AG09319 (cell line): ENCODE measurements at regions not wholly inside any gene's neighbourhood (a gene's known extent, or its start where the extent isn't known, plus 50 kb on each side); places are given as distances from the start of the nearest gene placed in this dataset.
A peak's percentile ranks its signal among the peaks of the same experiment; 100 is the strongest.

Source experiments
- DNase-seq: peaks from one replicate; pipeline ENCODE4 v3.0.0-alpha.2; 2010; ENCODE audit warnings: low read depth; ENCODE audit errors: extremely low read depth
- CTCF ChIP-seq: IDR thresholded peaks from 2 replicates; pipeline ENCODE4 v1.5.1; 2011; ENCODE audit warnings: low read depth, mild to moderate bottlenecking, inconsistent platforms, low read length, moderate library complexity

GRCh38 chr14:71204231-71204630 lies 297.0 kb downstream of the PCNX1 start:
- no peak for TF ChIP-seq CTCF
- DNase-seq, result no peak

GRCh38 chr14:71204768-71205167 lies 297.5 kb downstream of the PCNX1 start:
- DNase-seq, result no peak
- TF ChIP-seq CTCF, result no peak

- no peak for DNase-seq
- TF ChIP-seq CTCF, result no peak
Measured at GRCh38 chr14:71206123-71206522, 298.9 kb downstream of the PCNX1 start.

- no peak for TF ChIP-seq CTCF
- peak; percentile 66 for DNase-seq
Measured at GRCh38 chr14:71206766-71207371, 299.6 kb downstream of the PCNX1 start.

GRCh38 chr14:71208702-71209357 lies 301.6 kb downstream of the PCNX1 start:
- no peak for TF ChIP-seq CTCF
- DNase-seq, result no peak

GRCh38 chr14:71209888-71210287 lies 302.6 kb downstream of the PCNX1 start:
- no peak for TF ChIP-seq CTCF
- no peak for DNase-seq

- no peak for TF ChIP-seq CTCF
- no peak for DNase-seq
Measured at GRCh38 chr14:71212093-71212492, 304.8 kb downstream of the PCNX1 start.
